GM12875 (cell line): ENCODE measurements at regions not wholly inside any gene's neighbourhood (a gene's known extent, or its start where the extent isn't known, plus 50 kb on each side); places are given as distances from the start of the nearest gene placed in this dataset.

Experiments
- H3K4me3 ChIP-seq: one replicate; pipeline ENCODE4 v1.5.1; 2011; ENCODE audit warnings: low read depth, low read length, control low read depth
- TF ChIP-seq, protein P1 (sequence below): IDR thresholded peaks from 2 replicates; pipeline ENCODE4 v1.5.1; 2011; ENCODE audit warnings: low read depth, mild to moderate bottlenecking, control low read depth, inconsistent platforms, low read length, moderate library complexity, borderline replicate concordance; ENCODE audit not compliant: insufficient read depth

DNA sequence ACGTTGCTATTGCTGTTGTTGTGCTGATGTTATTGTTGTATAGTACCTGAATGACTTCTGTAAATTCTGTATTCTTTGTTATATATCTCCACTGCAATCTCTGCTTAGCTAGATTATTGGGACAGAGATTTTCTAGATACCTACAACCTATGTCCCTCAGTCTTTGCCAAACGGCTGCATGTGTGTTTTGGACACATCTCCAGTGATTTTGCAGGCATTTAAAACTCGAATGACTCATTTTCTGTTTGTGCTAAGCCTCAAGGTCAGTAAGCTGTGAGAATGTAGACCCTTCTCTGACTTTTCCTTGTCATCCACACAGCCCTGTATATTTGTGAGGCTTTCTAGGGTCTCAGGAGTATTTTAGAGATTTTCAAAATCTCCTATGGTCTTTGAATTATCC, 410.7 kb downstream of the POM121L12 start:
- H3K4me3 ChIP-seq, result no peak overlapping the region
- TF ChIP-seq, protein P1, sequence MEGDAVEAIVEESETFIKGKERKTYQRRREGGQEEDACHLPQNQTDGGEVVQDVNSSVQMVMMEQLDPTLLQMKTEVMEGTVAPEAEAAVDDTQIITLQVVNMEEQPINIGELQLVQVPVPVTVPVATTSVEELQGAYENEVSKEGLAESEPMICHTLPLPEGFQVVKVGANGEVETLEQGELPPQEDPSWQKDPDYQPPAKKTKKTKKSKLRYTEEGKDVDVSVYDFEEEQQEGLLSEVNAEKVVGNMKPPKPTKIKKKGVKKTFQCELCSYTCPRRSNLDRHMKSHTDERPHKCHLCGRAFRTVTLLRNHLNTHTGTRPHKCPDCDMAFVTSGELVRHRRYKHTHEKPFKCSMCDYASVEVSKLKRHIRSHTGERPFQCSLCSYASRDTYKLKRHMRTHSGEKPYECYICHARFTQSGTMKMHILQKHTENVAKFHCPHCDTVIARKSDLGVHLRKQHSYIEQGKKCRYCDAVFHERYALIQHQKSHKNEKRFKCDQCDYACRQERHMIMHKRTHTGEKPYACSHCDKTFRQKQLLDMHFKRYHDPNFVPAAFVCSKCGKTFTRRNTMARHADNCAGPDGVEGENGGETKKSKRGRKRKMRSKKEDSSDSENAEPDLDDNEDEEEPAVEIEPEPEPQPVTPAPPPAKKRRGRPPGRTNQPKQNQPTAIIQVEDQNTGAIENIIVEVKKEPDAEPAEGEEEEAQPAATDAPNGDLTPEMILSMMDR, result no peak

DNA sequence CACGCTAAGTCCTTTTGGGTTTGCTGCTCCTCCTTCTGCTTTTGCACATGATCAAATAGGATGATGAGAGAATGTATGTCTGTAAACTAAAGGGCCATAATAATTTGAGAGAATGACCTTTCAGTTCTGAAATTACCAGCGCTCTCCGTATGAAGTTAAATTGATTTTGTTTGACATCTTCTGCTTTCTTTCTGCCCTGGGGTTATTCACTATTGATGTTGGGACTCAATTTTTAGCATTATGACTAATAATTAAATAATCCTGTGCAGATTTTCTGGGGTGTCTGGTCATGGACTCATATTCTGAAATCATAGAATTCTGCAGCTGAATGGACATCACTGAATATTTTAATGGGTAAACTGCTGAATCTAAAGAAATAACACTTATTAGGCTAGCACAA, 423.2 kb downstream of the POM121L12 start:
- TF ChIP-seq, protein P1, result no peak
- no peak overlapping the region for H3K4me3 ChIP-seq

DNA sequence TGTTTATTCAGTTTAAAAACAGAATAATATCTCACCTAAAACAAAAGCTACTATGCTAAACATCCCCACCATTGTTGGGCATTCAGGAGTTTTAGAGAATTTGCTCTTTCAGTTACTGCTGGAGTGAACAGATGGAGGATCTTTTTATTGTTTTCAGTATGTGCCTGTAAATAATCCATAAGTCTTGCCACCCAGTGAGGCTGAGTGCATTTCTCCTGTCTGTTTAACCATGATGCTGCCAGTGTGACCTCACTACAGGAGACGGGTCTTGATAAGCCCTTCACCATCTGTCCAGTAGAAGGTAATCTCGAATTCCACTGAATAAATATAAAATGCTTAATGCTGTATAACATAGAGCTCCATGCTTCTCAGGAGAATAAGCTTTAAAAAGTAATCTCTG, 430.9 kb downstream of the POM121L12 start:
- H3K4me3 ChIP-seq, result no peak overlapping the region
- TF ChIP-seq, protein P1, result no peak

DNA sequence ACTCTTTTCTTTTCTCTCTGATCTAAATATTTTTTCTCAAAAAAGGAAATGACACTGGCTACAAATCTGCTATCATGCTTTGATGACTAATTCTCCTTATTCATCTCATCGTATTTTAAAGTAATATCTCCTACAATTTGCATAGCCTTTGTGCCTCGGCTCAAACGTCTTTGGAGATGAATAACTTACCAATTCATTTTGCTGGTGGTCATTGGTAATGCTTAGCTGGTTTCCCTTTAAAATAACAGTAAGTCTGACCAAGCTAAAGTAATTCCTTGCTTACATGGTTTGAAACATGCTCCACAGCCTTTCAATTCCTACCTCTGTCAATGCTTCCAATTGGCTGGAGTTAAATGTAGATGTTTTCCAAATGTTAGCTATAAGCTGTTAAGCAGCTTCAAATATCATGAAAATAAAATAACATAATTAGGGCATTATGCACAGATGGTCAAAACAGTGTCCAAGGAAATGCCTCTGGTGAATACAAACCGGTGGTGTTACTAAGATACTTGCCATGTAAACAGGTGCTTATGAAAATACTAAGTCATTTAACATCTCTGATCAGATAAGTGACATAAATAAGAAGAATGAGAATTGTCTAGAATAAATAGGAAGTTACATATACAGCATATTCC, 435.0 kb downstream of the POM121L12 start:
- no peak overlapping the region for H3K4me3 ChIP-seq
- TF ChIP-seq, protein P1, result no peak

DNA sequence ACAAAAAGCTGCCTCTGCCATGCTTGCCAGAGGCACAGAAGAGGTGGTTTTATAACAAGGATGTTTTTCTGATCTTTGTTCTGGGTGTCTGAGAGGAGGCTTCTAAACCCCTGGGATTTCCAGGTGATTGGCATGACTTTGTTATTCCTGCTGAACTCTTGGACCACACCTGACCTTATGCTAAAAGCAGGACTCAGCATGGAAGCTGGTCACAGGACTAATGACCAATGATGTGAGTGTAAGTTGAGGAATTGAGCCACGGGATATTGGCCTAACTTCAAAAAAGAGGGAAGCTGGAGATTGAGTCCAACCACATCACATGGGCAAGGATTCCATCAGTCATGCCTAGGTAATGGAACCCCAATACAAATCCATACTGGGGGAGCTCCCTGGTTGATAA, 437.9 kb downstream of the POM121L12 start:
- TF ChIP-seq, protein P1, result no peak
- no peak overlapping the region for H3K4me3 ChIP-seq

DNA sequence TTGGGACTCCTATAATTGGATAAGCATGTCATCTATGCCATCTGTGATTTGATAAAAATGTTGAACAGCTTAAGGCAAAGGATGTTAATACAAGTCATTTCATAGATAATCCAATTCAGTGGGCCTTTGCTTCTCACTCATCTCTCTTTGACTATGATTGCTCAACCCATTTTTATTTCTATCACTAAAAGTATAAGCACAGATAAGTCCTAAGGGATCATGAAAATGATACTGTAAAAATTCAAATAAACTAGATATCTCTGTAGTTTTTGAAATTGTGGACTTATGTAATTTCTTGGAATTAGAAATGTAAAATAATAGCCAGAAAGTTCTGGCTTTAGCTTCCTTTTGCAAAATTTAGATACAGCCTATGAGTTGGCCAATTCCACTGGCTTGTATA, 440.3 kb downstream of the POM121L12 start:
- TF ChIP-seq, protein P1, result no peak
- H3K4me3 ChIP-seq, result no peak overlapping the region

DNA sequence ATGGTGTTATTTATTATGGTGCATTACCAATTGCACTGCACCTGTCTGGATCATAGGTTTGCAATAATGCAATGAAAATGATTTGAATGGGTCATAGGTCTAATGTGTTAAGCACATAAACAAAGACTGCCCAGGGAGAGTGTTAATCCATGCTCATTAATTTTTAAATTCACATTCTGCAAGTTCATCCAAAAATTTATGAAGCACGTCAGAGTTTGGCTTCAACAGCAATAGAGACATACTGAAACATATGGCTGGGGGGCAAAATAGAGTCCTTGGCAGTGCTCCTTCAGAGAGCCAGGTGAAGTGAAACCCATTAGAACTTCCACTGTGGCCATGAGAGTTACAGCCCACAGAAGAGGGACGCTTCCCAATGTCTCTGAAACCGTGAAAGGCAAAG, 441.1 kb downstream of the POM121L12 start:
- TF ChIP-seq, protein P1, result no peak
- H3K4me3 ChIP-seq, result no peak overlapping the region
